MM.1S (cell line): ENCODE measurements at regions not wholly inside any gene's neighbourhood (a gene's known extent, or its start where the extent isn't known, plus 50 kb on each side); places are given as distances from the start of the nearest gene placed in this dataset.

Experiments
- DNase-seq: peaks from one replicate; pipeline ENCODE4 v3.0.0-alpha.2; 2015
- H2AFZ ChIP-seq: fragments of 300-600 bp; sonication (generic); 2 replicates; pipeline ENCODE4 v1.6.0; 2016; ENCODE audit warnings: antibody characterized with exemption, low read length
- H3F3A ChIP-seq: fragments of 300-600 bp; sonication (generic); 2 replicates; pipeline ENCODE4 v1.6.1; 2016; ENCODE audit warnings: mild to moderate bottlenecking, antibody characterized with exemption, low read length, moderate library complexity, mixed read lengths; ENCODE audit not compliant: insufficient read depth
- H3K27ac ChIP-seq: fragments of 300-600 bp; sonication (generic); 2 replicates; pipeline ENCODE4 v1.5.1; 2016; ENCODE audit warnings: mild to moderate bottlenecking, low read length
- H3K27me3 ChIP-seq: fragments of 300-600 bp; sonication (generic); replicated peaks from 2 replicates; pipeline ENCODE4 v1.6.0; 2016; ENCODE audit warnings: low read length; ENCODE audit not compliant: insufficient read depth
- H3K36me3 ChIP-seq: fragments of 300-600 bp; sonication (generic); replicated peaks from 2 replicates; pipeline ENCODE4 v1.6.1; 2016; ENCODE audit warnings: mild to moderate bottlenecking, low read length, mixed read lengths; ENCODE audit not compliant: insufficient read depth
- H3K4me1 ChIP-seq: fragments of 300-600 bp; sonication (generic); 2 replicates; pipeline ENCODE4 v1.6.1; 2016; ENCODE audit warnings: low read length, mixed read lengths
- H3K4me2 ChIP-seq: fragments of 300-600 bp; sonication (generic); 2 replicates; pipeline ENCODE4 v1.6.0; 2016; ENCODE audit warnings: low read depth, low read length
- H3K4me3 ChIP-seq: fragments of 300-600 bp; sonication (generic); 2 replicates; pipeline ENCODE4 v1.5.1; 2016; ENCODE audit warnings: low read length, mixed read lengths
- H3K79me2 ChIP-seq: fragments of 300-600 bp; sonication (generic); 2 replicates; pipeline ENCODE4 v1.6.1; 2016; ENCODE audit warnings: mixed run types, low read length, mixed read lengths
- H3K9ac ChIP-seq: fragments of 300-600 bp; sonication (generic); 2 replicates; pipeline ENCODE4 v1.6.1; 2016; ENCODE audit warnings: low read length, mixed read lengths
- H3K9me2 ChIP-seq: fragments of 300-600 bp; sonication (generic); replicated peaks from 2 replicates; pipeline ENCODE4 v1.6.1; 2016; ENCODE audit warnings: mild to moderate bottlenecking, low read length, mixed read lengths; ENCODE audit not compliant: insufficient read depth
- H3K9me3 ChIP-seq: fragments of 300-600 bp; sonication (generic); replicated peaks from 2 replicates; pipeline ENCODE4 v1.6.1; 2016; ENCODE audit warnings: mild to moderate bottlenecking, low read length, mixed read lengths; ENCODE audit not compliant: insufficient read depth
- H4K20me1 ChIP-seq: fragments of 300-600 bp; sonication (generic); 2 replicates; pipeline ENCODE4 v1.6.1; 2016; ENCODE audit warnings: mild to moderate bottlenecking, low read length, moderate library complexity, mixed read lengths; ENCODE audit not compliant: insufficient read depth
- EZH2 ChIP-seq: fragments of 300-600 bp; sonication (generic); optimal IDR thresholded peaks from 2 replicates; pipeline ENCODE3; 2017; ENCODE audit warnings: low read depth, mild to moderate bottlenecking, antibody characterized with exemption, low read length, mixed read lengths
- EZH2phosphoT487 ChIP-seq: fragments of 300-600 bp; sonication (generic); IDR thresholded peaks from 2 replicates; pipeline ENCODE4 v1.6.1; 2018; ENCODE audit warnings: antibody characterized with exemption, low read length
- TF ChIP-seq, protein P1 (sequence below): fragments of 300-600 bp; sonication (generic); IDR thresholded peaks from 2 replicates; pipeline ENCODE4 v1.5.1; 2016; ENCODE audit warnings: antibody characterized with exemption, low read length, mixed read lengths

DNA sequence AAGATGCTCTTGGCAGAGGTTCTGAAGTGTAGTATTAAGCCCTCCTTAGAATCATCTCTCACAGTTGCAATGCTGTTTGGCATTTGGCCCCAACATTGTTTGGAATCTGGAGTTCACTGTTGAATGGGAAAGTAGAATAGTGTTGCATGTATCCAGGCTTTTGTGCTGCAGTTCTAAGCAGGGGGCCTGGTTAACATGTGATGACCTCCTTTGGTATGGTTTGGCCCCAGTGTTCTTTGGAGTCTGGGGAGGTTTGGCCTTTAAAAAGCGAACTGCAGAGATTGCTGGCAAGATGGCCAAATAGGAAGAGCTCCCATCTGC lies 61.8 kb upstream of the PLD5 start:
- H3K79me2 ChIP-seq = no peaks in the 10 kb centered on the region
- H3K9ac ChIP-seq = no peak overlapping the region
- H3K9me2 ChIP-seq = no peaks in the 10 kb centered on the region
- no peaks in the 10 kb centered on the region for H3K9me3 ChIP-seq
- H3K4me2 ChIP-seq = no peak overlapping the region
- H3K27me3 ChIP-seq = no peaks in the 10 kb centered on the region
- no peak overlapping the region for H3K27ac ChIP-seq
- TF ChIP-seq EZH2 (no peak), EZH2phosphoT487 (no peak)
- TF ChIP-seq, protein P1, sequence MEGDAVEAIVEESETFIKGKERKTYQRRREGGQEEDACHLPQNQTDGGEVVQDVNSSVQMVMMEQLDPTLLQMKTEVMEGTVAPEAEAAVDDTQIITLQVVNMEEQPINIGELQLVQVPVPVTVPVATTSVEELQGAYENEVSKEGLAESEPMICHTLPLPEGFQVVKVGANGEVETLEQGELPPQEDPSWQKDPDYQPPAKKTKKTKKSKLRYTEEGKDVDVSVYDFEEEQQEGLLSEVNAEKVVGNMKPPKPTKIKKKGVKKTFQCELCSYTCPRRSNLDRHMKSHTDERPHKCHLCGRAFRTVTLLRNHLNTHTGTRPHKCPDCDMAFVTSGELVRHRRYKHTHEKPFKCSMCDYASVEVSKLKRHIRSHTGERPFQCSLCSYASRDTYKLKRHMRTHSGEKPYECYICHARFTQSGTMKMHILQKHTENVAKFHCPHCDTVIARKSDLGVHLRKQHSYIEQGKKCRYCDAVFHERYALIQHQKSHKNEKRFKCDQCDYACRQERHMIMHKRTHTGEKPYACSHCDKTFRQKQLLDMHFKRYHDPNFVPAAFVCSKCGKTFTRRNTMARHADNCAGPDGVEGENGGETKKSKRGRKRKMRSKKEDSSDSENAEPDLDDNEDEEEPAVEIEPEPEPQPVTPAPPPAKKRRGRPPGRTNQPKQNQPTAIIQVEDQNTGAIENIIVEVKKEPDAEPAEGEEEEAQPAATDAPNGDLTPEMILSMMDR = no peak
- no peak overlapping the region for H3K4me3 ChIP-seq
- no peaks in the 10 kb centered on the region for H3F3A ChIP-seq
- H3K4me1 ChIP-seq = no peaks in the 10 kb centered on the region
- no peaks in the 10 kb centered on the region for H4K20me1 ChIP-seq
- H2AFZ ChIP-seq = no peak overlapping the region
- DNase-seq = no peak
- H3K36me3 ChIP-seq = no peaks in the 10 kb centered on the region

DNA sequence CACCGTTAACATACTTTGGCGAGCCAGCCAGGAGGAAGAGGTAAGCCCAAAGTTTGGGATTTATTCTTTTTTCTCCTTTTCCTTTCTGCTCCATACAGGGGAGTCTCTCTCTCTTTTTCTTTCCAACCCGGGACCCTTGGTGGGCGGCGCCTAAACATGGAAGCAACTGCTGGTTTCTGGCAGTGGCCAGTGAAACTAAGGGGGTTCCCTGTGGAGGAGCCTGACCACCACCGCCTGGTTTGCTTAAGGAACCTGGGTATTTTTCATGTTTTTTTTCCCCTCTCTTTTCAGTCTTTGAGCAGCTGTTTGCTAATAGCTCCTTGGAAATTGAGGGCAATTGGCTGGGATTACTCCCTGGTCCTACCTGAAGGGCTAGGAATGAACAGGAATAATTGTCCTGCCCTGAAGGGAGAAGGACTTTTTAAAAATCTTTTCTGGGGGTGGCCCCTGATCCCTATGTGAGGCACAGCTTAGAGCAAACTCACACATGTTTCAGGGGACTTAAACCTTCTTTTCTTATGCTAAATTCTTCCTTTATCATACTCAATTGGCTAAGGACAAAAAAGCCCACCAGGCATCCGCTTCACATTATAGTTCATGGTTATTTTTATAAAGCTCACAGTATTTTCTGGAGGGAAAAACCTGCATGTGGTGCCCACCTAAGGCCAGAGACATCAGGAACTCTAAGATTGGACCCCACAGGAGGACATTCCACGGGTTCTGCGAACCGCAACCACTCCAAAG lies 61.3 kb upstream of the PLD5 start:
- no peak overlapping the region for H3K27ac ChIP-seq
- H4K20me1 ChIP-seq = no peaks in the 10 kb centered on the region
- no peaks in the 10 kb centered on the region for H3F3A ChIP-seq
- H3K9me2 ChIP-seq = no peaks in the 10 kb centered on the region
- no peak overlapping the region for H2AFZ ChIP-seq
- H3K79me2 ChIP-seq = no peaks in the 10 kb centered on the region
- no peaks in the 10 kb centered on the region for H3K9me3 ChIP-seq
- TF ChIP-seq EZH2phosphoT487 (no peak), EZH2 (no peak)
- TF ChIP-seq, protein P1 = no peak
- H3K4me2 ChIP-seq = no peak overlapping the region
- no peaks in the 10 kb centered on the region for H3K36me3 ChIP-seq
- no peak overlapping the region for H3K9ac ChIP-seq
- H3K27me3 ChIP-seq = no peaks in the 10 kb centered on the region
- H3K4me3 ChIP-seq = no peak overlapping the region
- DNase-seq = no peak
- H3K4me1 ChIP-seq = no peaks in the 10 kb centered on the region

DNA sequence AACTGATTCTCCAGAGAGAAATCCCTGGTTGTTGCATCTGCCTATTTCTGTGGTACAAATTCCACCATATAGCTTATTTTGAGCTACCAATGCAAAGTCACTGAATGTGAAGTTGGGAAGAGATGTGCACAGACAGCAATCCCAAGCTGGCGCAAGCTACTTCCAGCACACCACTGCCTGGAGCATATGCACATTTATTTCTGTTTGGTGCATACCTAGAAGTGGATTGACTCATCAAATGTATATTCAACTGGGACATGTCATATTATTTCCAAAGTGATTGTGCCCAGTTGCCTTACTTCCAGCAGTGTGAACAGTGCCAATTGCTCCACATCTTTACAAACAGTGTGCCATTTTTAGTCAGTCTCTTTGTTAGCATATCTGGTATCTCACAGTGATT lies 58.2 kb upstream of the PLD5 start:
- Histone ChIP-seq H3F3A (no peaks in the 10 kb centered on the region), H3K4me1 (no peaks in the 10 kb centered on the region), H3K27ac (no peak overlapping the region), H3K9me3 (no peaks in the 10 kb centered on the region), H3K4me2 (no peak overlapping the region), H3K36me3 (no peaks in the 10 kb centered on the region), H3K4me3 (no peak overlapping the region), H3K9ac (no peak overlapping the region), H3K27me3 (no peaks in the 10 kb centered on the region), H4K20me1 (no peaks in the 10 kb centered on the region), H3K9me2 (no peaks in the 10 kb centered on the region), H3K79me2 (no peaks in the 10 kb centered on the region), H2AFZ (no peak overlapping the region)
- DNase-seq = no peak
- TF ChIP-seq, protein P1 = no peak
- TF ChIP-seq EZH2phosphoT487 (no peak), EZH2 (no peak)
